Transverse colon (tissue), 4 donors: ENCODE measurements at regions not wholly inside any gene's neighbourhood (a gene's known extent, or its start where the extent isn't known, plus 50 kb on each side); places are given as distances from the start of the nearest gene placed in this dataset.
A peak's percentile ranks its signal among the peaks of the same experiment; 100 is the strongest.

ENCODE experiments used
- DNase-seq: peaks from one replicate; pipeline ENCODE4 v3.0.0-alpha.2; 2019
- H3K27ac ChIP-seq, 4 donors: fragments of 200-600 bp; sonication (generic); 2 replicates each; pipeline ENCODE4 v1.5.1; 2016 to 2018; ENCODE audit warnings: inconsistent platforms in 4 of 4
- H3K27me3 ChIP-seq: fragments of 200-600 bp; sonication (generic); 2 replicates; pipeline ENCODE4 v1.5.1; 2017; ENCODE audit warnings: inconsistent platforms
- H3K36me3 ChIP-seq, 4 donors: fragments of 200-600 bp; sonication (generic); 2 replicates each; pipeline ENCODE4 v1.5.1; 2017 to 2019; ENCODE audit warnings: inconsistent platforms in 4 of 4
- H3K4me1 ChIP-seq, 4 donors: fragments of 200-600 bp; sonication (generic); 2 replicates each; pipeline ENCODE4 v1.5.1; 2017 to 2020; ENCODE audit warnings: inconsistent platforms in 4 of 4
- H3K4me3 ChIP-seq, 4 donors: fragments of 200-600 bp; sonication (generic); 1 replicate in 1 of 4; 2 replicates in 3 of 4; pipeline versions ENCODE4 v1.5.1 to v1.6.1; 2017 to 2019; ENCODE audit warnings: inconsistent platforms in 4 of 4
- H3K9me3 ChIP-seq, 2 donors: fragments of 200-600 bp; sonication (generic); 2 replicates each; pipeline ENCODE4 v1.5.1; 2017 to 2019; ENCODE audit warnings: inconsistent platforms in 2 of 2
- CTCF ChIP-seq, 5 experiments: fragments of 200-600 bp in 3 of 5; fragments of 450-650 bp in 2 of 5; sonication (generic) in 3 of 5; IDR thresholded peaks; 1 replicate in 2 of 5; 2 replicates in 3 of 5; pipeline ENCODE4 v1.5.1; 2016 to 2017; ENCODE audit warnings: antibody characterized with exemption in 5 of 5, inconsistent platforms in 3 of 5, mild to moderate bottlenecking in 2 of 5, moderate library complexity in 1 of 5
- EP300 ChIP-seq: sonication (generic); formaldehyde crosslinking; IDR thresholded peaks from one replicate; pipeline ENCODE4 v1.6.1; 2017; ENCODE audit warnings: antibody characterized with exemption, low read depth
- POLR2A ChIP-seq: fragments of 450-650 bp; IDR thresholded peaks from one replicate; pipeline ENCODE4 v1.6.1; 2016; ENCODE audit warnings: antibody characterized with exemption, mild to moderate bottlenecking, moderate library complexity
- POLR2AphosphoS5 ChIP-seq, 3 donors: sonication (generic); formaldehyde crosslinking; IDR thresholded peaks; one replicate each; pipeline ENCODE4 v1.6.1; 2016; ENCODE audit warnings: antibody characterized with exemption in 3 of 3
- WGBS, 2 donors: methylation state at CpG; one replicate each; pipeline ENCODE4 v1.1.5; 2018; ENCODE audit warnings: low coverage in 1 of 2; 5-methylcytosine and 5-hydroxymethylcytosine counted together
- in situ Hi-C, 4 donors: fragments of 200-750 bp; cut with MboI; loops; one replicate each; pipeline versions ENCODE4 v1.15.0 to v1.15.1; 2017; ENCODE audit warnings: low sequenced_read_pairs in 3 of 4, low pct_ligation_motif_present in 1 of 4, low pct_unique_long_range_greater_than_20kb in 1 of 4
- intact Hi-C: fragments of 100-400 bp; cut with DNase I; formaldehyde crosslinking; loops from one replicate; pipeline ENCODE4 v1.15.1; 2023; ENCODE audit warnings: low total_unique reads

- in situ Hi-C loops (loop anchor here (25.0 kb wide), 4 partner anchors 109 to 991 kb away; no protein-coding TSS in a partner anchor), intact Hi-C loops (no loop called here)
- H3K36me3 ChIP-seq = no peaks in the 10 kb centered on the region
- H3K27ac ChIP-seq = no peak overlapping the region
- 6 to 31% methylated on average over 6 to 8 of the region's 8 CpGs for WGBS, 2 donors
- H3K4me1 ChIP-seq = no peaks in the 10 kb centered on the region
- TF ChIP-seq EP300 (no peak), CTCF (IDR thresholded peaks at IDR 0.05) (peak; percentile 60 to 84 (median 77))
- no peaks in the 10 kb centered on the region for H3K9me3 ChIP-seq
- DNase-seq = no peak
- no peaks in the 10 kb centered on the region for H3K27me3 ChIP-seq
- H3K4me3 ChIP-seq = no peak overlapping the region
These were observed 56.1 kb upstream of the SLC35G4 start for GRCh38 chr18:11553098-11553940.

- Histone ChIP-seq H3K4me3 (no peak overlapping the region), H3K36me3 (no peaks in the 10 kb centered on the region), H3K27me3 (no peaks in the 10 kb centered on the region), H3K27ac (no peak overlapping the region), H3K4me1 (no peaks in the 10 kb centered on the region), H3K9me3 (peaks cover 7 to 11% of the 10 kb centered on the region in 2 donors)
- TF ChIP-seq POLR2AphosphoS5 (IDR thresholded peaks at IDR 0.05) (no peak), CTCF (IDR thresholded peaks at IDR 0.05) (no peak), EP300 (no peak), POLR2A (no peak)
- DNase-seq = no peak
- 68 to 82% methylated on average over 5 to 7 of the region's 7 CpGs for WGBS, 2 donors
- intact Hi-C loops = no loop called here
- in situ Hi-C loops = no loop called here
These were observed 60.4 kb upstream of the SLC35G4 start for GRCh38 chr18:11548916-11549551.

- H3K36me3 ChIP-seq = no peaks in the 10 kb centered on the region
- intact Hi-C loops = no loop called here
- in situ Hi-C loops = no loop called here
- no peak overlapping the region for H3K4me3 ChIP-seq
- no peaks in the 10 kb centered on the region for H3K4me1 ChIP-seq
- DNase-seq = no peak
- 58% methylated on average over 1 of the region's 1 CpG; no CpG with 5 or more reads in 1 of the 2 donors for WGBS, 2 donors
- H3K9me3 ChIP-seq = peaks cover 9 to 11% of the 10 kb centered on the region in 2 donors
- no peak overlapping the region for H3K27ac ChIP-seq
- H3K27me3 ChIP-seq = no peaks in the 10 kb centered on the region
- TF ChIP-seq EP300 (no peak), POLR2A (no peak), POLR2AphosphoS5 (IDR thresholded peaks at IDR 0.05) (no peak), CTCF (IDR thresholded peaks at IDR 0.05) (no peak)
These were observed 61.0 kb upstream of the SLC35G4 start for GRCh38 chr18:11548396-11548795.

- no peak overlapping the region for H3K4me3 ChIP-seq
- peaks cover 9 to 11% of the 10 kb centered on the region in 2 donors for H3K9me3 ChIP-seq
- in situ Hi-C loops (no loop called here), intact Hi-C loops (no loop called here)
- H3K4me1 ChIP-seq = no peaks in the 10 kb centered on the region
- TF ChIP-seq POLR2A (no peak), CTCF (IDR thresholded peaks at IDR 0.05) (no peak), EP300 (no peak), POLR2AphosphoS5 (IDR thresholded peaks at IDR 0.05) (no peak)
- WGBS, 2 donors = 73 to 81% methylated on average over 3 to 4 of the region's 4 CpGs
- no peaks in the 10 kb centered on the region for H3K36me3 ChIP-seq
- H3K27me3 ChIP-seq = no peaks in the 10 kb centered on the region
- DNase-seq = no peak
- no peak overlapping the region for H3K27ac ChIP-seq
These were observed 65.2 kb upstream of the SLC35G4 start for GRCh38 chr18:11544060-11544633.
